Epithelial cell of esophagus (primary cell): ENCODE measurements at regions not wholly inside any gene's neighbourhood (a gene's known extent, or its start where the extent isn't known, plus 50 kb on each side); places are given as distances from the start of the nearest gene placed in this dataset.
"Not testable (repeated sequence)": the region's sequence is repeated elsewhere in the genome, so short reads cannot be mapped to it uniquely, and the experiment has no call there.

ENCODE experiments used
- DNase-seq: peaks from one replicate; pipeline ENCODE4 v3.0.0; 2010; ENCODE audit warnings: low read depth
- H3K4me3 ChIP-seq: 2 replicates; pipeline ENCODE4 v1.5.1; 2011; ENCODE audit warnings: mild to moderate bottlenecking, low read length, control low read depth
- CTCF ChIP-seq: IDR thresholded peaks from 2 replicates; pipeline ENCODE4 v1.5.1; 2011; ENCODE audit warnings: low read depth, mild to moderate bottlenecking, low read length, control low read depth, inconsistent platforms; ENCODE audit not compliant: insufficient read depth; ENCODE audit errors: missing control alignments

GRCh38 chr2:181737302-181737701, 57.0 kb upstream of the NEUROD1 start:
- not testable (repeated sequence) for DNase-seq, H3K4me3 ChIP-seq

- H3K4me3 ChIP-seq, result no peak overlapping the region
- no peak for TF ChIP-seq CTCF
- DNase-seq, result peak; percentile 10
These were observed 57.8 kb upstream of the NEUROD1 start for GRCh38 chr2:181738074-181738473.

- H3K4me3 ChIP-seq, result no peak overlapping the region
- TF ChIP-seq CTCF, result peak; percentile 8
- no peak for DNase-seq
These were observed 58.2 kb upstream of the NEUROD1 start for GRCh38 chr2:181738563-181738962.

GRCh38 chr2:181741756-181742155, 61.4 kb upstream of the NEUROD1 start:
- peak; percentile 73 for DNase-seq
- no peak for TF ChIP-seq CTCF
- no peak overlapping the region for H3K4me3 ChIP-seq

GRCh38 chr2:181742361-181742760, 62.0 kb upstream of the NEUROD1 start:
- no peak overlapping the region for H3K4me3 ChIP-seq
- TF ChIP-seq CTCF, result no peak
- no peak for DNase-seq

GRCh38 chr2:181742922-181743722, 62.8 kb upstream of the NEUROD1 start:
- no peak overlapping the region for H3K4me3 ChIP-seq
- DNase-seq, result peak; percentile 71
- peak; percentile 65 for TF ChIP-seq CTCF

GRCh38 chr2:181743723-181744031, 63.4 kb upstream of the NEUROD1 start:
- no peak for DNase-seq
- no peak for TF ChIP-seq CTCF

More at GRCh38 chr2:181743723-181744031, 63.4 kb upstream of the NEUROD1 start:
- no peak overlapping the region for H3K4me3 ChIP-seq
